GM21381 (cell line): ENCODE measurements at regions not wholly inside any gene's neighbourhood (a gene's known extent, or its start where the extent isn't known, plus 50 kb on each side); places are given as distances from the start of the nearest gene placed in this dataset.

ENCODE experiments used
- ATAC-seq: cut with Tn5 transposase; IDR thresholded peaks from one replicate; pipeline ENCODE4 v1.9.1; 2021; ENCODE audit warnings: mild to moderate bottlenecking, moderate library complexity; ENCODE audit not compliant: unreplicated experiment

- no peak for ATAC-seq
Measured at GRCh38 chr1:90782046-90782445, 64.9 kb upstream of the BARHL2 start.

- no peak for ATAC-seq
Measured at GRCh38 chr1:90781534-90781933, 64.4 kb upstream of the BARHL2 start.

- no peak for ATAC-seq
Measured at GRCh38 chr1:90780981-90781380, 63.9 kb upstream of the BARHL2 start.

DNA sequence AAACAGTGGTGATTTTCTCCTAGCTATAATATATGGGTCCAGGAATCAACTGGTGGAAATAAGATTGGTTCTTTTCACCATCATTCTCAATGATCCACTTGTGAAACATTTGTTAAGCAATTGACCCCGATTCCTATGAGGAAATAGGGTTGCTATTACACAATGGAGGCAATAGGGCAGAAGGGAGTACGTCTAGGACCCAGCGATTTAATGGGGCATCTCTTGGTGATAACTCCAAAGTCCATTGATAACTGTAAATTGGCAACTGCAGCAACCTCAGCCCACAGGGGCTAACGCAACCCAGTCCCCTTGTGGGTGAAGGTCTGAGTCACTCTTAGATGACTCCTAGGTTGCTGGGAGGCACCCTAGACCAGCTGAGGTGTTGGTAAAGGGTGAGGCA, 62.5 kb upstream of the BARHL2 start:
- ATAC-seq = no peak

- ATAC-seq = no peak
Measured at GRCh38 chr1:90778486-90778885, 61.4 kb upstream of the BARHL2 start.

- no peak for ATAC-seq
Measured at GRCh38 chr1:90773812-90774211, 56.7 kb upstream of the BARHL2 start.

DNA sequence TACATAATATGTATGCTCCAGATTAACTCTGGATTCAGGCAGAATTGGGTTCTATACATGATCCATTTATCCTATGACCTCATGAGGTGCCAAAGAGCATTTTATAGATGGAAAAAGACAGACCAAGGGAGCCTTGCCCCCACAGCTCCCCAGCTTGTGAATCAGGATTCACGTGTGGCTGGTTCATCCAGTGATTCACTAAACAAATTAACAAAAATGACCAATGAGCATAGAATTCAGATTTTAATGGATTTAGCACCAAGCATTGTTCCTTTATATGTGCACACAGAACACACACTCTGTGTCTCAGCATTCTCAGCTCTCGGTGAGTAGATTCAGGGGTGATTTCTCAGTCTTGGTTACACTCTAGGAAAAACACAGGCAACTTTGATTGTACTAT, 51.7 kb upstream of the BARHL2 start:
- no peak for ATAC-seq

DNA sequence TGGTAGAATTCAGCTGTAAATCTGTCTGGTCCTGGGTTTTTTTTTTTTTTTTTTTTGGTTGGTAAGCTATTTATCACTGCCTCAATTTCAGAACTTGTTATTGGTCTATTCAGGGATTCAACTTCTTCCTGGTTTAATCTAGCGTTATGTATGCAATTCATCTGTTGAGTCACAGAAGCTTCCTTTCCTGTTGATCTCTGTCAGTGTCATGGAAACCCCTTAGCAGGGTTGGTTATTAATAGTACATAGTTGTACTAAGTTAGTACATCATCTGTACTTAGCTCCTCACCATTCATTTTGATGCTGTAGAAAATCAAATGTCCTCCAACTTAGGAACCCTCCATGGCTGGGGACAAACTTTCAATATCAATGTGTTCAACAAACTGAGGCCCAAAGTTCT, 51.0 kb upstream of the BARHL2 start:
- no peak for ATAC-seq
